ENCODE measurements at regions not wholly inside any gene's neighbourhood (a gene's known extent, or its start where the extent isn't known, plus 50 kb on each side); places are given as distances from the start of the nearest gene placed in this dataset.
"Not testable (repeated sequence)": the region's sequence is repeated elsewhere in the genome, so short reads cannot be mapped to it uniquely, and the experiment has no call there.

GRCh38 chr1:219415915-219416314 lies 197.0 kb downstream of the ZC3H11B start:
- POLR2A ChIA-PET: no interaction called here
- TF ChIP-seq CTCF (IDR thresholded peaks at IDR 0.05; ENCODE audit: insufficient read depth, low read depth, low read length): no peak
- Histone ChIP-seq H3K36me3 (ENCODE audit: control insufficient read depth, insufficient read depth, low read length) (no peaks in the 10 kb centered on the region), H3K4me3 (ENCODE audit: low read depth, low read length) (no peak overlapping the region), H3K27me3 (ENCODE audit: control insufficient read depth, insufficient read depth, low read length) (no peaks in the 10 kb centered on the region)
- CTCF ChIA-PET: no interaction called here
- no peak for DNase-seq (ENCODE audit: low read depth)

GRCh38 chr1:219415433-219415832 lies 197.5 kb downstream of the ZC3H11B start:
- POLR2A ChIA-PET: no interaction called here
- CTCF ChIA-PET: no interaction called here
- H3K27me3 ChIP-seq (ENCODE audit: control insufficient read depth, insufficient read depth, low read length): no peaks in the 10 kb centered on the region
- no peak for TF ChIP-seq CTCF (IDR thresholded peaks at IDR 0.05; ENCODE audit: insufficient read depth, low read depth, low read length)
- H3K36me3 ChIP-seq (ENCODE audit: control insufficient read depth, insufficient read depth, low read length): no peaks in the 10 kb centered on the region
- DNase-seq (ENCODE audit: low read depth): no peak
- H3K4me3 ChIP-seq (ENCODE audit: low read depth, low read length): no peak overlapping the region

- ChIA-PET CTCF (interaction anchor here (1.6 kb wide), 1 partner anchor 13 kb away, joined by 4 read pairs; no protein-coding TSS in a partner anchor), POLR2A (no interaction called here)
- no peak for DNase-seq (ENCODE audit: low read depth)
- H3K27me3 ChIP-seq (ENCODE audit: control insufficient read depth, insufficient read depth, low read length): no peaks in the 10 kb centered on the region
- TF ChIP-seq CTCF (IDR thresholded peaks at IDR 0.05; ENCODE audit: insufficient read depth, low read depth, low read length): no peak
- no peak overlapping the region for H3K4me3 ChIP-seq (ENCODE audit: low read depth, low read length)
- no peaks in the 10 kb centered on the region for H3K36me3 ChIP-seq (ENCODE audit: control insufficient read depth, insufficient read depth, low read length)
These were observed 198.7 kb downstream of the ZC3H11B start for GRCh38 chr1:219414250-219414649.

- Histone ChIP-seq H3K4me3 (ENCODE audit: low read depth, low read length) (no peak overlapping the region), H3K27me3 (ENCODE audit: control insufficient read depth, insufficient read depth, low read length) (no peaks in the 10 kb centered on the region), H3K36me3 (ENCODE audit: control insufficient read depth, insufficient read depth, low read length) (no peaks in the 10 kb centered on the region)
- POLR2A ChIA-PET: no interaction called here
- no peak for DNase-seq (ENCODE audit: low read depth)
- no peak for TF ChIP-seq CTCF (IDR thresholded peaks at IDR 0.05; ENCODE audit: insufficient read depth, low read depth, low read length)
- CTCF ChIA-PET: interaction anchor here (1.6 kb wide), 1 partner anchor 13 kb away, joined by 4 read pairs; no protein-coding TSS in a partner anchor
These were observed 199.4 kb downstream of the ZC3H11B start for GRCh38 chr1:219413536-219413935.

GRCh38 chr1:219412772-219413171 lies 200.1 kb downstream of the ZC3H11B start:
- peak; percentile 53 for DNase-seq (ENCODE audit: low read depth)
- no peaks in the 10 kb centered on the region for H3K27me3 ChIP-seq (ENCODE audit: control insufficient read depth, insufficient read depth, low read length)
- H3K36me3 ChIP-seq (ENCODE audit: control insufficient read depth, insufficient read depth, low read length): no peaks in the 10 kb centered on the region
- no peak for TF ChIP-seq CTCF (IDR thresholded peaks at IDR 0.05; ENCODE audit: insufficient read depth, low read depth, low read length)
- POLR2A ChIA-PET: no interaction called here
- CTCF ChIA-PET: interaction anchor here (1.2 to 1.6 kb wide), 2 partner anchors 10 to 14 kb away, joined by 4 read pairs; no protein-coding TSS in a partner anchor
- no peak overlapping the region for H3K4me3 ChIP-seq (ENCODE audit: low read depth, low read length)

GRCh38 chr1:219410721-219411120 lies 202.2 kb downstream of the ZC3H11B start:
- H3K27me3 ChIP-seq (ENCODE audit: control insufficient read depth, insufficient read depth, low read length); CTCF ChIA-PET; H3K4me3 ChIP-seq (ENCODE audit: low read depth, low read length); H3K36me3 ChIP-seq (ENCODE audit: control insufficient read depth, insufficient read depth, low read length); DNase-seq (ENCODE audit: low read depth); POLR2A ChIA-PET: not testable (repeated sequence)

Measured in BJ (cell line).